VCaP (cell line): ENCODE measurements at regions not wholly inside any gene's neighbourhood (a gene's known extent, or its start where the extent isn't known, plus 50 kb on each side); places are given as distances from the start of the nearest gene placed in this dataset.

ENCODE experiments used
- H3K27ac ChIP-seq: fragments of 450-650 bp; 2 replicates; pipeline ENCODE4 v1.5.1; 2017
- CTCF ChIP-seq: fragments of 450-650 bp; conservative IDR thresholded peaks from 2 replicates; pipeline ENCODE4 v1.5.1; 2017; ENCODE audit warnings: mild to moderate bottlenecking, moderate library complexity

- TF ChIP-seq CTCF, result no peak
- H3K27ac ChIP-seq, result no peak overlapping the region
Observed at GRCh38 chr12:74732164-74732784, 194.6 kb downstream of the ATXN7L3B start.

- TF ChIP-seq CTCF, result no peak
- no peak overlapping the region for H3K27ac ChIP-seq
Observed at GRCh38 chr12:74732826-74733225, 195.2 kb downstream of the ATXN7L3B start.

GRCh38 chr12:74741112-74741511 lies 203.5 kb downstream of the ATXN7L3B start:
- no peak overlapping the region for H3K27ac ChIP-seq
- no peak for TF ChIP-seq CTCF

- H3K27ac ChIP-seq, result no peak overlapping the region
- peak; percentile 79 for TF ChIP-seq CTCF
Observed at GRCh38 chr12:74747305-74747704, 209.7 kb downstream of the ATXN7L3B start.

GRCh38 chr12:74751441-74751840 lies 213.8 kb downstream of the ATXN7L3B start:
- no peak for TF ChIP-seq CTCF
- H3K27ac ChIP-seq, result no peak overlapping the region

GRCh38 chr12:74752215-74752614 lies 214.6 kb downstream of the ATXN7L3B start:
- no peak for TF ChIP-seq CTCF
- H3K27ac ChIP-seq, result no peak overlapping the region

- peak overlapping the region; percentile 20 for H3K27ac ChIP-seq
- TF ChIP-seq CTCF, result no peak
Observed at GRCh38 chr12:74770552-74770951, 232.9 kb downstream of the ATXN7L3B start.
